NB4 (cell line): ENCODE measurements at regions not wholly inside any gene's neighbourhood (a gene's known extent, or its start where the extent isn't known, plus 50 kb on each side); places are given as distances from the start of the nearest gene placed in this dataset.
"Not testable (repeated sequence)": the region's sequence is repeated elsewhere in the genome, so short reads cannot be mapped to it uniquely, and the experiment has no call there.

ENCODE experiments used
- DNase-seq: peaks from one replicate; pipeline ENCODE4 v3.0.0; 2010; ENCODE audit warnings: low read depth
- H3K4me3 ChIP-seq: one replicate; pipeline ENCODE4 v1.5.1; 2011; ENCODE audit warnings: mild to moderate bottlenecking, low read depth, low read length, moderate library complexity
- CTCF ChIP-seq: IDR thresholded peaks from one replicate; pipeline ENCODE4 v1.5.1; 2012; ENCODE audit warnings: low read depth, low read length
- MAX ChIP-seq: IDR thresholded peaks from 2 replicates; pipeline ENCODE4 v1.6.1; 2011; ENCODE audit warnings: low read depth, low read length
- MYC ChIP-seq: IDR thresholded peaks from 2 replicates; pipeline ENCODE4 v1.6.1; 2011; ENCODE audit warnings: low read depth, low read length
- POLR2A ChIP-seq: IDR thresholded peaks from 2 replicates; pipeline ENCODE4 v1.6.1; 2011; ENCODE audit warnings: mild to moderate bottlenecking; ENCODE audit not compliant: insufficient read length; ENCODE audit errors: extremely low read depth

- TF ChIP-seq MYC, result no peak
- no peak for TF ChIP-seq MAX
- no peak for TF ChIP-seq POLR2A
- TF ChIP-seq CTCF, result no peak
- DNase-seq, result no peak
- no peak overlapping the region for H3K4me3 ChIP-seq
Measured at GRCh38 chr5:1959231-1959630, 76.5 kb upstream of the IRX4 start.

GRCh38 chr5:1958211-1959010 is 75.7 kb upstream of the IRX4 start:
- DNase-seq, result no peak
- no peak overlapping the region for H3K4me3 ChIP-seq
- no peak for TF ChIP-seq MAX
- TF ChIP-seq MYC, result no peak
- TF ChIP-seq POLR2A, result no peak
- no peak for TF ChIP-seq CTCF

- no peak overlapping the region for H3K4me3 ChIP-seq
- no peak for TF ChIP-seq MAX
- TF ChIP-seq CTCF, result no peak
- no peak for TF ChIP-seq MYC
- TF ChIP-seq POLR2A, result no peak
- no peak for DNase-seq
Measured at GRCh38 chr5:1955586-1955985, 72.9 kb upstream of the IRX4 start.

- not testable (repeated sequence) for H3K4me3 ChIP-seq, DNase-seq
Measured at GRCh38 chr5:1953710-1954109, 71.0 kb upstream of the IRX4 start.

GRCh38 chr5:1952444-1953099 is 69.8 kb upstream of the IRX4 start:
- DNase-seq, result no peak
- no peak for TF ChIP-seq CTCF
- no peak for TF ChIP-seq MYC
- no peak for TF ChIP-seq POLR2A
- TF ChIP-seq MAX, result no peak
- H3K4me3 ChIP-seq, result no peak overlapping the region

GRCh38 chr5:1952021-1952420 is 69.3 kb upstream of the IRX4 start:
- TF ChIP-seq MYC, result no peak
- no peak for TF ChIP-seq CTCF
- H3K4me3 ChIP-seq, result no peak overlapping the region

More at GRCh38 chr5:1952021-1952420, 69.3 kb upstream of the IRX4 start:
- DNase-seq, result no peak
